Neural progenitor cell (in vitro differentiated cells): ENCODE measurements at regions not wholly inside any gene's neighbourhood (a gene's known extent, or its start where the extent isn't known, plus 50 kb on each side); places are given as distances from the start of the nearest gene placed in this dataset.

Source experiments
- DNase-seq: peaks from one replicate; pipeline ENCODE4 v3.0.0-alpha.2; 2016; ENCODE audit warnings: low spot score
- H2AFZ ChIP-seq: fragments of 200-600 bp; sonication (generic); replicated peaks from 2 replicates; pipeline ENCODE4 v1.6.1; 2016; ENCODE audit warnings: antibody characterized with exemption
- H3F3A ChIP-seq: fragments of 200-600 bp; sonication (generic); 2 replicates; pipeline ENCODE4 v1.6.1; 2016; ENCODE audit warnings: antibody characterized with exemption, low read depth
- H3K27ac ChIP-seq: fragments of 200-600 bp; sonication (generic); 2 replicates; pipeline ENCODE4 v1.5.1; 2016; ENCODE audit warnings: mild to moderate bottlenecking
- H3K27me3 ChIP-seq: fragments of 200-600 bp; sonication (generic); 2 replicates; pipeline ENCODE4 v1.6.1; 2016; ENCODE audit warnings: mild to moderate bottlenecking, moderate library complexity
- H3K36me3 ChIP-seq: fragments of 200-600 bp; sonication (generic); 2 replicates; pipeline ENCODE4 v1.5.1; 2016
- H3K4me1 ChIP-seq: fragments of 200-600 bp; sonication (generic); 2 replicates; pipeline ENCODE4 v1.6.1; 2016; ENCODE audit warnings: mixed run types
- H3K4me2 ChIP-seq: fragments of 200-600 bp; sonication (generic); 2 replicates; pipeline ENCODE4 v1.6.1; 2016
- H3K4me3 ChIP-seq: fragments of 200-600 bp; sonication (generic); 2 replicates; pipeline ENCODE4 v1.5.1; 2016
- H3K79me2 ChIP-seq: fragments of 200-600 bp; sonication (generic); 2 replicates; pipeline ENCODE4 v1.6.1; 2016; ENCODE audit warnings: low read depth
- H3K9ac ChIP-seq: fragments of 200-600 bp; sonication (generic); 2 replicates; pipeline ENCODE4 v1.6.1; 2016
- H3K9me3 ChIP-seq: fragments of 200-600 bp; sonication (generic); 2 replicates; pipeline ENCODE4 v1.5.1; 2016; ENCODE audit warnings: low read depth
- H4K20me1 ChIP-seq: fragments of 200-600 bp; sonication (generic); 2 replicates; pipeline ENCODE4 v1.6.1; 2016; ENCODE audit warnings: low read depth
- H3K27ac Mint-ChIP-seq: 3 replicates; pipeline ENCODE4 v1.8.0; 2021; ENCODE audit warnings: mixed read lengths
- H3K27me3 Mint-ChIP-seq: 2 replicates; pipeline ENCODE4 v1.8.0; 2022; ENCODE audit warnings: low read depth, mild to moderate bottlenecking, inconsistent platforms, moderate library complexity, mixed read lengths; ENCODE audit not compliant: insufficient read depth
- H3K36me3 Mint-ChIP-seq: 3 replicates; pipeline ENCODE4 v1.8.0; 2021; ENCODE audit warnings: mixed read lengths
- H3K4me1 Mint-ChIP-seq: 3 replicates; pipeline ENCODE4 v1.8.0; 2021; ENCODE audit warnings: mixed read lengths
- H3K4me3 Mint-ChIP-seq: 3 replicates; pipeline ENCODE4 v1.8.0; 2021; ENCODE audit warnings: mild to moderate bottlenecking, moderate library complexity, mixed read lengths
- H3K9me3 Mint-ChIP-seq: 3 replicates; pipeline ENCODE4 v1.8.0; 2020; ENCODE audit warnings: mixed read lengths
- EZH2 ChIP-seq: fragments of 200-600 bp; sonication (generic); IDR thresholded peaks from 2 replicates; pipeline ENCODE4 v1.6.1; 2017; ENCODE audit warnings: antibody characterized with exemption, mild to moderate bottlenecking, moderate library complexity
- EZH2phosphoT487 ChIP-seq: fragments of 200-600 bp; sonication (generic); IDR thresholded peaks from 2 replicates; pipeline ENCODE4 v1.6.1; 2017; ENCODE audit warnings: antibody characterized with exemption
- TF ChIP-seq, protein P1 (sequence below): fragments of 200-600 bp; sonication (generic); IDR thresholded peaks from 2 replicates; pipeline ENCODE4 v1.5.1; 2017; ENCODE audit warnings: antibody characterized with exemption, mild to moderate bottlenecking

GRCh38 chr6:9943986-9944385 lies 470.9 kb downstream of the TFAP2A start:
- no peaks in the 10 kb centered on the region for H3K27me3 ChIP-seq
- Mint-ChIP-seq H3K27me3 (peaks cover 2% of the 10 kb centered on the region), H3K4me1 (peaks cover 3% of the 10 kb centered on the region), H3K4me3 (no peak overlapping the region), H3K27ac (no peak overlapping the region), H3K9me3 (no peaks in the 10 kb centered on the region), H3K36me3 (no peaks in the 10 kb centered on the region)
- no peak overlapping the region for H3K4me3 ChIP-seq
- H3K9ac ChIP-seq = no peak overlapping the region
- H3K79me2 ChIP-seq = no peaks in the 10 kb centered on the region
- H3F3A ChIP-seq = no peaks in the 10 kb centered on the region
- H4K20me1 ChIP-seq = no peaks in the 10 kb centered on the region
- H3K4me2 ChIP-seq = no peak overlapping the region
- H3K9me3 ChIP-seq = no peaks in the 10 kb centered on the region
- TF ChIP-seq EZH2 (no peak), EZH2phosphoT487 (no peak)
- TF ChIP-seq, protein P1, sequence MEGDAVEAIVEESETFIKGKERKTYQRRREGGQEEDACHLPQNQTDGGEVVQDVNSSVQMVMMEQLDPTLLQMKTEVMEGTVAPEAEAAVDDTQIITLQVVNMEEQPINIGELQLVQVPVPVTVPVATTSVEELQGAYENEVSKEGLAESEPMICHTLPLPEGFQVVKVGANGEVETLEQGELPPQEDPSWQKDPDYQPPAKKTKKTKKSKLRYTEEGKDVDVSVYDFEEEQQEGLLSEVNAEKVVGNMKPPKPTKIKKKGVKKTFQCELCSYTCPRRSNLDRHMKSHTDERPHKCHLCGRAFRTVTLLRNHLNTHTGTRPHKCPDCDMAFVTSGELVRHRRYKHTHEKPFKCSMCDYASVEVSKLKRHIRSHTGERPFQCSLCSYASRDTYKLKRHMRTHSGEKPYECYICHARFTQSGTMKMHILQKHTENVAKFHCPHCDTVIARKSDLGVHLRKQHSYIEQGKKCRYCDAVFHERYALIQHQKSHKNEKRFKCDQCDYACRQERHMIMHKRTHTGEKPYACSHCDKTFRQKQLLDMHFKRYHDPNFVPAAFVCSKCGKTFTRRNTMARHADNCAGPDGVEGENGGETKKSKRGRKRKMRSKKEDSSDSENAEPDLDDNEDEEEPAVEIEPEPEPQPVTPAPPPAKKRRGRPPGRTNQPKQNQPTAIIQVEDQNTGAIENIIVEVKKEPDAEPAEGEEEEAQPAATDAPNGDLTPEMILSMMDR = no peak
- H2AFZ ChIP-seq = no peak overlapping the region
- H3K4me1 ChIP-seq = peaks cover 1% of the 10 kb centered on the region
- DNase-seq = peak; percentile 5
- H3K36me3 ChIP-seq = no peaks in the 10 kb centered on the region
- H3K27ac ChIP-seq = no peak overlapping the region

GRCh38 chr6:9943026-9943425 lies 471.8 kb downstream of the TFAP2A start:
- no peak for DNase-seq
- Histone ChIP-seq H3K79me2 (no peaks in the 10 kb centered on the region), H3K9ac (no peak overlapping the region), H3K27me3 (no peaks in the 10 kb centered on the region), H3K9me3 (no peaks in the 10 kb centered on the region), H3K4me3 (no peak overlapping the region), H3K27ac (no peak overlapping the region), H3K4me2 (no peak overlapping the region), H3F3A (no peaks in the 10 kb centered on the region), H3K36me3 (no peaks in the 10 kb centered on the region), H4K20me1 (no peaks in the 10 kb centered on the region), H2AFZ (no peak overlapping the region), H3K4me1 (peaks cover 10% of the 10 kb centered on the region)
- H3K27me3 Mint-ChIP-seq = peaks cover 2% of the 10 kb centered on the region
- no peak overlapping the region for H3K27ac Mint-ChIP-seq
- peaks cover 8% of the 10 kb centered on the region for H3K4me1 Mint-ChIP-seq
- H3K4me3 Mint-ChIP-seq = no peak overlapping the region
- H3K36me3 Mint-ChIP-seq = no peaks in the 10 kb centered on the region
- H3K9me3 Mint-ChIP-seq = no peaks in the 10 kb centered on the region
- no peak for TF ChIP-seq EZH2phosphoT487
- TF ChIP-seq EZH2 = no peak
- TF ChIP-seq, protein P1 = no peak

- no peaks in the 10 kb centered on the region for H3K36me3 ChIP-seq
- TF ChIP-seq EZH2phosphoT487 (no peak), EZH2 (no peak)
- TF ChIP-seq, protein P1 = no peak
- H3K9me3 ChIP-seq = no peaks in the 10 kb centered on the region
- H3K4me3 ChIP-seq = no peak overlapping the region
- H3K4me1 Mint-ChIP-seq = peaks cover 10% of the 10 kb centered on the region
- H3K79me2 ChIP-seq = no peaks in the 10 kb centered on the region
- no peaks in the 10 kb centered on the region for H3K9me3 Mint-ChIP-seq
- H2AFZ ChIP-seq = no peak overlapping the region
- H3K27me3 Mint-ChIP-seq = peaks cover 2% of the 10 kb centered on the region
- no peak overlapping the region for H3K9ac ChIP-seq
- H3K27me3 ChIP-seq = no peaks in the 10 kb centered on the region
- peaks cover 18% of the 10 kb centered on the region for H3K4me1 ChIP-seq
- no peak overlapping the region for H3K4me2 ChIP-seq
- no peak overlapping the region for H3K27ac Mint-ChIP-seq
- H4K20me1 ChIP-seq = no peaks in the 10 kb centered on the region
- no peak overlapping the region for H3K27ac ChIP-seq
- no peak overlapping the region for H3K4me3 Mint-ChIP-seq
- DNase-seq = no peak
- H3K36me3 Mint-ChIP-seq = no peaks in the 10 kb centered on the region
- no peaks in the 10 kb centered on the region for H3F3A ChIP-seq
Measured at GRCh38 chr6:9942131-9942530, 472.7 kb downstream of the TFAP2A start.
